ENCODE measurements at regions not wholly inside any gene's neighbourhood (a gene's known extent, or its start where the extent isn't known, plus 50 kb on each side); places are given as distances from the start of the nearest gene placed in this dataset.

GRCh38 chr18:77359561-77360314 is 110.1 kb downstream of the GALR1 start:
- TF ChIP-seq, protein P1, sequence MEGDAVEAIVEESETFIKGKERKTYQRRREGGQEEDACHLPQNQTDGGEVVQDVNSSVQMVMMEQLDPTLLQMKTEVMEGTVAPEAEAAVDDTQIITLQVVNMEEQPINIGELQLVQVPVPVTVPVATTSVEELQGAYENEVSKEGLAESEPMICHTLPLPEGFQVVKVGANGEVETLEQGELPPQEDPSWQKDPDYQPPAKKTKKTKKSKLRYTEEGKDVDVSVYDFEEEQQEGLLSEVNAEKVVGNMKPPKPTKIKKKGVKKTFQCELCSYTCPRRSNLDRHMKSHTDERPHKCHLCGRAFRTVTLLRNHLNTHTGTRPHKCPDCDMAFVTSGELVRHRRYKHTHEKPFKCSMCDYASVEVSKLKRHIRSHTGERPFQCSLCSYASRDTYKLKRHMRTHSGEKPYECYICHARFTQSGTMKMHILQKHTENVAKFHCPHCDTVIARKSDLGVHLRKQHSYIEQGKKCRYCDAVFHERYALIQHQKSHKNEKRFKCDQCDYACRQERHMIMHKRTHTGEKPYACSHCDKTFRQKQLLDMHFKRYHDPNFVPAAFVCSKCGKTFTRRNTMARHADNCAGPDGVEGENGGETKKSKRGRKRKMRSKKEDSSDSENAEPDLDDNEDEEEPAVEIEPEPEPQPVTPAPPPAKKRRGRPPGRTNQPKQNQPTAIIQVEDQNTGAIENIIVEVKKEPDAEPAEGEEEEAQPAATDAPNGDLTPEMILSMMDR (IDR thresholded peaks at IDR 0.05), result no peak
- TF ChIP-seq POLR2A (IDR thresholded peaks at IDR 0.05), result no peak

Data from sigmoid colon (tissue), 3 donors.